ENCODE measurements at regions not wholly inside any gene's neighbourhood (a gene's known extent, or its start where the extent isn't known, plus 50 kb on each side); places are given as distances from the start of the nearest gene placed in this dataset.

GRCh38 chr7:155963771-155964195 is 151.5 kb upstream of the SHH start:
- TF ChIP-seq GATA3 (IDR thresholded peaks at IDR 0.05; ENCODE audit: low read depth, low read length) (no peak), GATA2 (IDR thresholded peaks at IDR 0.05; ENCODE audit: low read depth, low read length) (peak; percentile 43; the same call in 1 of the 2 replicates)

Data from SH-SY5Y (cell line).